ENCODE measurements at regions not wholly inside any gene's neighbourhood (a gene's known extent, or its start where the extent isn't known, plus 50 kb on each side); places are given as distances from the start of the nearest gene placed in this dataset.

- TF ChIP-seq POLR2A (IDR thresholded peaks at IDR 0.05; ENCODE audit: low read depth) (no peak), EP300 (IDR thresholded peaks at IDR 0.05) (no peak), CTCF (IDR thresholded peaks at IDR 0.05) (no peak)
Observed at GRCh38 chr6:102746941-102747340, 1353.4 kb downstream of the GRIK2 start.

All from esophagus muscularis mucosa (tissue), 4 donors.